ENCODE measurements at regions not wholly inside any gene's neighbourhood (a gene's known extent, or its start where the extent isn't known, plus 50 kb on each side); places are given as distances from the start of the nearest gene placed in this dataset. TPM values are rescaled to one million over a fixed set of nuclear protein-coding genes. Genes with fewer than 3 reads are reported as not detected.

Small RNA genes lying in the stretch of these regions (small RNA-seq; reads per million reads assigned to genes)
- gene SRIP1 (ENCODE audit: low replicate concordance): not detected

Data from skin of body (tissue), 1 donor.